Liver (tissue), 8 donors: ENCODE measurements at regions not wholly inside any gene's neighbourhood (a gene's known extent, or its start where the extent isn't known, plus 50 kb on each side); places are given as distances from the start of the nearest gene placed in this dataset.

ENCODE experiments used
- DNase-seq: peaks from one replicate; pipeline ENCODE4 v3.0.0-alpha.2; 2017; ENCODE audit warnings: low spot score
- H3K27ac ChIP-seq, 2 donors: one replicate each; pipeline ENCODE4 v1.7.0; 2013; ENCODE audit warnings: inconsistent platforms in 2 of 2, low read length in 2 of 2, control low read depth in 1 of 2, low read depth in 1 of 2, mild to moderate bottlenecking in 1 of 2
- H3K27me3 ChIP-seq, 4 donors: one replicate each; pipeline versions ENCODE4 v1.6.1 to v1.7.0; 2013; ENCODE audit warnings: low read length in 3 of 4, inconsistent platforms in 1 of 4, mild to moderate bottlenecking in 1 of 4, moderate library complexity in 1 of 4; ENCODE audit not compliant: control insufficient read depth in 4 of 4, insufficient read depth in 4 of 4
- H3K36me3 ChIP-seq, 4 donors: one replicate each; pipeline versions ENCODE4 v1.6.1 to v1.7.0; 2013; ENCODE audit warnings: low read length in 3 of 4, mild to moderate bottlenecking in 3 of 4, low read depth in 1 of 4, moderate library complexity in 1 of 4; ENCODE audit not compliant: control insufficient read depth in 4 of 4, insufficient read depth in 3 of 4
- H3K4me1 ChIP-seq, 4 donors: one replicate each; pipeline versions ENCODE4 v1.6.1 to v1.7.0; 2013; ENCODE audit warnings: low read length in 3 of 4, mild to moderate bottlenecking in 3 of 4, moderate library complexity in 1 of 4; ENCODE audit not compliant: control insufficient read depth in 4 of 4, insufficient read depth in 4 of 4
- H3K4me3 ChIP-seq, 3 donors: one replicate each; pipeline versions ENCODE4 v1.6.1 to v1.7.0; 2013; ENCODE audit warnings: low read length in 3 of 3, control low read depth in 1 of 3, low read depth in 1 of 3, mild to moderate bottlenecking in 1 of 3
- H3K9ac ChIP-seq, 2 donors: one replicate each; pipeline ENCODE4 v1.7.0; 2013; ENCODE audit warnings: low read length in 2 of 2, mild to moderate bottlenecking in 2 of 2, moderate library complexity in 2 of 2, control low read depth in 1 of 2, low read depth in 1 of 2
- H3K9me3 ChIP-seq, 4 donors: one replicate each; pipeline versions ENCODE4 v1.6.1 to v1.7.0; 2013; ENCODE audit warnings: low read length in 3 of 4; ENCODE audit not compliant: control insufficient read depth in 4 of 4
- ATF3 ChIP-seq: IDR thresholded peaks from 2 replicates; pipeline ENCODE4 v1.6.1; 2016; ENCODE audit warnings: antibody characterized with exemption
- CTCF ChIP-seq: fragments of 150-350 bp; IDR thresholded peaks from 2 replicates; pipeline ENCODE4 v1.5.1; 2017; ENCODE audit warnings: improper control_type of control experiment, low read depth, low read length; ENCODE audit not compliant: missing input control
- EGR1 ChIP-seq, 2 donors: IDR thresholded peaks; 2 replicates each; pipeline ENCODE4 v1.6.1; 2016 to 2018; ENCODE audit warnings: antibody characterized with exemption in 2 of 2, low read depth in 2 of 2
- FOXA1 ChIP-seq: IDR thresholded peaks from 2 replicates; pipeline ENCODE4 v1.6.1; 2016; ENCODE audit warnings: antibody characterized with exemption
- FOXA2 ChIP-seq: IDR thresholded peaks from 2 replicates; pipeline ENCODE4 v1.6.1; 2016; ENCODE audit warnings: antibody characterized with exemption
- GABPA ChIP-seq, 2 donors: IDR thresholded peaks in 1 of 2; conservative IDR thresholded peaks in 1 of 2; 2 replicates each; pipeline ENCODE4 v1.6.1; 2016; ENCODE audit warnings: antibody characterized with exemption in 2 of 2, mild to moderate bottlenecking in 1 of 2, moderate library complexity in 1 of 2
- HNF4A ChIP-seq, 2 donors: conservative IDR thresholded peaks; 2 replicates each; pipeline ENCODE4 v1.6.1; 2016; ENCODE audit warnings: antibody characterized with exemption in 2 of 2, mild to moderate bottlenecking in 2 of 2
- NR2F2 ChIP-seq: IDR thresholded peaks from 2 replicates; pipeline ENCODE4 v1.6.1; 2016; ENCODE audit warnings: antibody characterized with exemption
- RAD21 ChIP-seq, 2 donors: IDR thresholded peaks; 2 replicates each; pipeline ENCODE4 v1.6.1; 2016; ENCODE audit warnings: antibody characterized with exemption in 2 of 2, mild to moderate bottlenecking in 2 of 2
- REST ChIP-seq: IDR thresholded peaks from 2 replicates; pipeline ENCODE4 v1.6.1; 2016; ENCODE audit warnings: antibody characterized with exemption, mild to moderate bottlenecking
- RXRA ChIP-seq, 2 donors: IDR thresholded peaks; 2 replicates each; pipeline ENCODE4 v1.6.1; 2017 to 2018; ENCODE audit warnings: antibody characterized with exemption in 2 of 2, mild to moderate bottlenecking in 1 of 2
- SP1 ChIP-seq: IDR thresholded peaks from 2 replicates; pipeline ENCODE4 v1.6.1; 2018; ENCODE audit warnings: antibody characterized with exemption, mild to moderate bottlenecking
- TAF1 ChIP-seq: conservative IDR thresholded peaks from 2 replicates; pipeline ENCODE4 v1.6.1; 2016; ENCODE audit warnings: antibody characterized with exemption, mild to moderate bottlenecking
- YY1 ChIP-seq: IDR thresholded peaks from 2 replicates; pipeline ENCODE4 v1.6.1; 2016; ENCODE audit warnings: antibody characterized with exemption, mild to moderate bottlenecking
- ZBTB33 ChIP-seq: IDR thresholded peaks from 2 replicates; pipeline ENCODE4 v1.6.1; 2016; ENCODE audit warnings: antibody characterized with exemption
- WGBS: extraction: QIAGEN DNeasy Blood & Tissue Kit; methylation state at CpG from one replicate; pipeline ENCODE4 v1.1.7; 2013; 5-methylcytosine and 5-hydroxymethylcytosine counted together
- donor health status: healthy.
- donor health status: healthy.
- donor health status: healthy.
- donor health status: healthy.
- donor health status: healthy.

- Histone ChIP-seq H3K27ac (no peak overlapping the region), H3K36me3 (no peaks in the 10 kb centered on the region), H3K4me3 (no peak overlapping the region), H3K9ac (no peak overlapping the region), H3K4me1 (no peaks in the 10 kb centered on the region), H3K9me3 (no peaks in the 10 kb centered on the region), H3K27me3 (no peaks in the 10 kb centered on the region)
- no peak for TF ChIP-seq HNF4A (conservative IDR thresholded peaks at IDR 0.05)
- TF ChIP-seq RAD21 (IDR thresholded peaks at IDR 0.05): no peak
- no peak for TF ChIP-seq EGR1 (IDR thresholded peaks at IDR 0.05; ENCODE audit: low read depth in 2 of 2)
- no peak for TF ChIP-seq CTCF
- TF ChIP-seq YY1: no peak
- DNase-seq: no peak
- 46% methylated on average over 1 of the region's 1 CpG for WGBS
These were observed 166.2 kb upstream of the STEAP1 start for GRCh38 chr7:89988074-89988473.

- no peak for TF ChIP-seq NR2F2
- no peak for TF ChIP-seq HNF4A (conservative IDR thresholded peaks at IDR 0.05)
- TF ChIP-seq FOXA1: no peak
- no peak for TF ChIP-seq CTCF
- no peak for TF ChIP-seq FOXA2
- no peak for TF ChIP-seq YY1
- no peak for TF ChIP-seq TAF1
- no peak for TF ChIP-seq ZBTB33
- TF ChIP-seq RXRA (IDR thresholded peaks at IDR 0.05): no peak
- Histone ChIP-seq H3K9me3 (no peaks in the 10 kb centered on the region), H3K36me3 (no peaks in the 10 kb centered on the region), H3K4me1 (no peaks in the 10 kb centered on the region), H3K9ac (no peak overlapping the region), H3K27me3 (no peaks in the 10 kb centered on the region), H3K4me3 (no peak overlapping the region), H3K27ac (no peak overlapping the region)
- no peak for DNase-seq
- WGBS: 51% methylated on average over 2 of the region's 2 CpGs
These were observed 164.8 kb upstream of the STEAP1 start for GRCh38 chr7:89989454-89989853.

GRCh38 chr7:89994483-89994882 lies 159.8 kb upstream of the STEAP1 start:
- DNase-seq: no peak
- H3K36me3 ChIP-seq: no peaks in the 10 kb centered on the region
- 56% methylated on average over 1 of the region's 1 CpG for WGBS
- TF ChIP-seq HNF4A (conservative IDR thresholded peaks at IDR 0.05) (no peak), NR2F2 (no peak), EGR1 (IDR thresholded peaks at IDR 0.05; ENCODE audit: low read depth in 2 of 2) (no peak), REST (no peak), SP1 (no peak), GABPA (IDR thresholded peaks at IDR 0.05 in 1 of 2, conservative IDR thresholded peaks at IDR 0.05 in 1 of 2) (no peak), ZBTB33 (no peak), ATF3 (no peak), TAF1 (no peak), RXRA (IDR thresholded peaks at IDR 0.05) (no peak)

More at GRCh38 chr7:89994483-89994882, 159.8 kb upstream of the STEAP1 start:
- H3K9me3 ChIP-seq: no peaks in the 10 kb centered on the region
- H3K27me3 ChIP-seq: no peaks in the 10 kb centered on the region
- H3K4me1 ChIP-seq: no peaks in the 10 kb centered on the region
- no peak overlapping the region for H3K4me3 ChIP-seq
- H3K9ac ChIP-seq: no peak overlapping the region
- H3K27ac ChIP-seq: no peak overlapping the region
